Brain microvascular endothelial cell (primary cell): ENCODE measurements at regions not wholly inside any gene's neighbourhood (a gene's known extent, or its start where the extent isn't known, plus 50 kb on each side); places are given as distances from the start of the nearest gene placed in this dataset.
"Not testable (repeated sequence)": the region's sequence is repeated elsewhere in the genome, so short reads cannot be mapped to it uniquely, and the experiment has no call there.

Experiments used
- DNase-seq: peaks from one replicate; pipeline ENCODE4 v3.0.0-alpha.2; 2020
- H3K27ac ChIP-seq: fragments of 250-450 bp; sonication (Bioruptor Pico); 2 replicates; pipeline ENCODE4 v1.5.1; 2020; ENCODE audit warnings: mild to moderate bottlenecking, moderate library complexity
- H3K27me3 ChIP-seq: fragments of 250-450 bp; sonication (Bioruptor Pico); replicated peaks from 2 replicates; pipeline ENCODE4 v1.5.1; 2020; ENCODE audit warnings: mild to moderate bottlenecking
- H3K36me3 ChIP-seq: fragments of 250-450 bp; sonication (Bioruptor Pico); replicated peaks from 2 replicates; pipeline ENCODE4 v1.5.1; 2020; ENCODE audit warnings: mild to moderate bottlenecking
- H3K4me3 ChIP-seq: 2 replicates; pipeline ENCODE4 v1.5.1; 2011; ENCODE audit warnings: low read depth, mild to moderate bottlenecking, control low read depth, low read length, moderate library complexity
- CTCF ChIP-seq: IDR thresholded peaks from 2 replicates; pipeline ENCODE4 v1.5.1; 2011; ENCODE audit warnings: low read depth, mild to moderate bottlenecking, moderate library complexity, low read length, control low read depth, inconsistent platforms; ENCODE audit errors: missing control alignments
- in situ Hi-C: cut with HindIII; loops from 2 replicates; pipeline ENCODE4 v1.10.0; 2017; ENCODE audit warnings: low sequenced_read_pairs, low pct_ligation_motif_present

- DNase-seq, in situ Hi-C loops, H3K27ac ChIP-seq, H3K27me3 ChIP-seq, H3K4me3 ChIP-seq, H3K36me3 ChIP-seq: not testable (repeated sequence)
Observed at GRCh38 chr15:20016941-20017340, 524.7 kb downstream of the GOLGA6L6 start.

GRCh38 chr15:20012837-20013236, 528.8 kb downstream of the GOLGA6L6 start:
- H3K4me3 ChIP-seq, H3K27me3 ChIP-seq, in situ Hi-C loops, H3K36me3 ChIP-seq, DNase-seq, H3K27ac ChIP-seq: not testable (repeated sequence)

GRCh38 chr15:20010759-20011158, 530.8 kb downstream of the GOLGA6L6 start:
- H3K27ac ChIP-seq, H3K4me3 ChIP-seq, DNase-seq, H3K36me3 ChIP-seq, in situ Hi-C loops, H3K27me3 ChIP-seq: not testable (repeated sequence)

- H3K27ac ChIP-seq, DNase-seq, in situ Hi-C loops, H3K36me3 ChIP-seq, H3K27me3 ChIP-seq, H3K4me3 ChIP-seq: not testable (repeated sequence)
Observed at GRCh38 chr15:20009619-20010018, 532.0 kb downstream of the GOLGA6L6 start.

- in situ Hi-C loops, H3K36me3 ChIP-seq, DNase-seq, H3K4me3 ChIP-seq, H3K27me3 ChIP-seq, H3K27ac ChIP-seq: not testable (repeated sequence)
Observed at GRCh38 chr15:20007338-20007737, 534.3 kb downstream of the GOLGA6L6 start.

- DNase-seq, H3K27me3 ChIP-seq, H3K4me3 ChIP-seq, H3K27ac ChIP-seq, in situ Hi-C loops, H3K36me3 ChIP-seq: not testable (repeated sequence)
Observed at GRCh38 chr15:20003471-20003870, 538.1 kb downstream of the GOLGA6L6 start.

- DNase-seq, H3K36me3 ChIP-seq, H3K4me3 ChIP-seq, H3K27ac ChIP-seq, H3K27me3 ChIP-seq, in situ Hi-C loops: not testable (repeated sequence)
Observed at GRCh38 chr15:20002560-20002959, 539.0 kb downstream of the GOLGA6L6 start.

GRCh38 chr15:19996574-19997194, 544.9 kb downstream of the GOLGA6L6 start:
- DNase-seq, H3K36me3 ChIP-seq, H3K4me3 ChIP-seq, in situ Hi-C loops, H3K27me3 ChIP-seq, H3K27ac ChIP-seq: not testable (repeated sequence)

GRCh38 chr15:19995296-19995695, 546.3 kb downstream of the GOLGA6L6 start:
- H3K4me3 ChIP-seq, DNase-seq, in situ Hi-C loops, H3K27me3 ChIP-seq, H3K27ac ChIP-seq, H3K36me3 ChIP-seq: not testable (repeated sequence)

GRCh38 chr15:19992428-19992827, 549.2 kb downstream of the GOLGA6L6 start:
- TF ChIP-seq CTCF, result no peak
- H3K27ac ChIP-seq, result no peak overlapping the region
- H3K27me3 ChIP-seq, result no peaks in the 10 kb centered on the region
- H3K4me3 ChIP-seq, result no peak overlapping the region
- in situ Hi-C loops, result no loop called here
- no peaks in the 10 kb centered on the region for H3K36me3 ChIP-seq
- no peak for DNase-seq
